ENCODE measurements at regions not wholly inside any gene's neighbourhood (a gene's known extent, or its start where the extent isn't known, plus 50 kb on each side); places are given as distances from the start of the nearest gene placed in this dataset.

DNA sequence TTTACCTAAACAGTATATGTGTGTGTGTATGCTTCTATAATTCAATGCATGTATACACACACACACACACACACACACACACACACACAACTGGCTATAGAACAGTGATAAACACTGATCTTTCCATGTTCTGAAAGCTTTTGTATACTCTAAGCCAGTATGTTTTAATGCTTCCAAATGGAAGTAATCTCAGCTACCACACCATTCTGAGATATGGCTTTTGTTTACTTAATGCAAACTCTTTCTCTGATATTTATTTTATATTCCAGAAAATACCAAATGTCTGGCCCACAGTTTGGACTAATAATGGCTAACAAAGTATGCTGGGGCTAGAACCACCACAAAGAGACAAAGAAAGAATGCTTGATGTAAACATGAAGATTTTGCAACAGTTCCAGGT lies 199.4 kb upstream of the ARHGEF26 start:
- Histone ChIP-seq H3K27me3 (replicated peaks; ENCODE audit: insufficient read depth, low read depth, low read length, poor library complexity) (no peaks in the 10 kb centered on the region), H3K36me3 (ENCODE audit: insufficient read depth, low read length, poor library complexity, severe bottlenecking) (no peaks in the 10 kb centered on the region), H3K4me1 (ENCODE audit: insufficient read depth, low read length, poor library complexity, severe bottlenecking) (no peaks in the 10 kb centered on the region), H3K4me3 (ENCODE audit: low read depth, low read length, poor library complexity, severe bottlenecking) (no peak overlapping the region), H3K27ac (ENCODE audit: low read depth, low read length, poor library complexity, severe bottlenecking) (no peak overlapping the region), H3K9me3 (ENCODE audit: low read depth, low read length, poor library complexity, severe bottlenecking) (no peaks in the 10 kb centered on the region)
- no peak for DNase-seq (ENCODE audit: low spot score)
- ChIA-PET POLR2A (ENCODE audit: low non-redundant PET) (no interaction called here), CTCF (no interaction called here)
- intact Hi-C loops (cut with micrococcal nuclease; ENCODE audit: unreplicated experiment): loop anchor here (10.0 kb wide), 2 partner anchors 137 to 227 kb away; no protein-coding TSS in a partner anchor
- TF ChIP-seq EZH2 (IDR thresholded peaks at IDR 0.05; ENCODE audit: borderline replicate concordance, low read depth, low read length, poor library complexity, severe bottlenecking): no peak
- TF ChIP-seq, protein P1, sequence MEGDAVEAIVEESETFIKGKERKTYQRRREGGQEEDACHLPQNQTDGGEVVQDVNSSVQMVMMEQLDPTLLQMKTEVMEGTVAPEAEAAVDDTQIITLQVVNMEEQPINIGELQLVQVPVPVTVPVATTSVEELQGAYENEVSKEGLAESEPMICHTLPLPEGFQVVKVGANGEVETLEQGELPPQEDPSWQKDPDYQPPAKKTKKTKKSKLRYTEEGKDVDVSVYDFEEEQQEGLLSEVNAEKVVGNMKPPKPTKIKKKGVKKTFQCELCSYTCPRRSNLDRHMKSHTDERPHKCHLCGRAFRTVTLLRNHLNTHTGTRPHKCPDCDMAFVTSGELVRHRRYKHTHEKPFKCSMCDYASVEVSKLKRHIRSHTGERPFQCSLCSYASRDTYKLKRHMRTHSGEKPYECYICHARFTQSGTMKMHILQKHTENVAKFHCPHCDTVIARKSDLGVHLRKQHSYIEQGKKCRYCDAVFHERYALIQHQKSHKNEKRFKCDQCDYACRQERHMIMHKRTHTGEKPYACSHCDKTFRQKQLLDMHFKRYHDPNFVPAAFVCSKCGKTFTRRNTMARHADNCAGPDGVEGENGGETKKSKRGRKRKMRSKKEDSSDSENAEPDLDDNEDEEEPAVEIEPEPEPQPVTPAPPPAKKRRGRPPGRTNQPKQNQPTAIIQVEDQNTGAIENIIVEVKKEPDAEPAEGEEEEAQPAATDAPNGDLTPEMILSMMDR (conservative IDR thresholded peaks at IDR 0.05; ENCODE audit: low read depth, low read length): no peak
- BruUV-seq (replicated peaks): no TSS peak

DNA sequence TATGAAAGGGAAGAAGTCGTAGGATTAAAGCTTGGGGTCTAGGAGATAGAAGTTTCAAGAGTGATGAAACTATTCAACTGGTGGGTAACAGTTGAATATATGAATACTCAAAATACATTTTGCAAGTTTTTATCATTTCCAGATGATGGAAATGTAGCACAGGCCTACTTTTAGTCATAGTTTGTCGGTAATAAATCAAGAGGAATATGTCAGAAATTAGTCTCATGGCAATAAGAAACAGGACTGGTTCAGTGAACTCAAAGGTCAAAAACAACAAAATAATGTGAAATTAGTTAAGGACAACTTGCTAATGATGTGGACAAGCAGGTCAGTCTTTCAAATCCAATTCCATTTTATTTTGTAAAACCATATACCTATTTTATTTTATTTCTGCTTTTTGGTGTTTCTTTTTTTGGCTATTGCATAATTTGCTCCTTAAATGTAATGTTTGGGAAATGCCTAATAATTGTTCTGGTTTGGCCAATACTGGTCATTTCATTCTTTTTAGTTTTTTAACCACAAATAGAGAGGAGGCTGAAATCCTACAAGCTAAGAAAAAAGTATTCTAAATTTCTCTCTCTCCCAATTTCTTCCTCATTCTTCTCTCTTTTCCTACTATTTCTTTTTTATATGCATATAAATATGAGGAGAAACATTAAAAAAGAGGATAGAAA lies 195.2 kb upstream of the ARHGEF26 start:
- no peak for DNase-seq (ENCODE audit: low spot score)
- no peaks in the 10 kb centered on the region for H3K27me3 ChIP-seq (replicated peaks; ENCODE audit: insufficient read depth, low read depth, low read length, poor library complexity)
- H3K4me1 ChIP-seq (ENCODE audit: insufficient read depth, low read length, poor library complexity, severe bottlenecking): no peaks in the 10 kb centered on the region
- intact Hi-C loops (cut with micrococcal nuclease; ENCODE audit: unreplicated experiment): loop anchor here (2.0 to 10.0 kb wide), 5 partner anchors 141 to 899 kb away; partner anchors contain the start of gene RAP2B
- H3K36me3 ChIP-seq (ENCODE audit: insufficient read depth, low read length, poor library complexity, severe bottlenecking): no peaks in the 10 kb centered on the region
- no TSS peak for BruUV-seq (replicated peaks)
- H3K4me3 ChIP-seq (ENCODE audit: low read depth, low read length, poor library complexity, severe bottlenecking): no peak overlapping the region
- no peaks in the 10 kb centered on the region for H3K9me3 ChIP-seq (ENCODE audit: low read depth, low read length, poor library complexity, severe bottlenecking)
- ChIA-PET POLR2A (ENCODE audit: low non-redundant PET) (no interaction called here), CTCF (no interaction called here)
- TF ChIP-seq, protein P1 (conservative IDR thresholded peaks at IDR 0.05; ENCODE audit: low read depth, low read length): no peak
- H3K27ac ChIP-seq (ENCODE audit: low read depth, low read length, poor library complexity, severe bottlenecking): no peak overlapping the region

DNA sequence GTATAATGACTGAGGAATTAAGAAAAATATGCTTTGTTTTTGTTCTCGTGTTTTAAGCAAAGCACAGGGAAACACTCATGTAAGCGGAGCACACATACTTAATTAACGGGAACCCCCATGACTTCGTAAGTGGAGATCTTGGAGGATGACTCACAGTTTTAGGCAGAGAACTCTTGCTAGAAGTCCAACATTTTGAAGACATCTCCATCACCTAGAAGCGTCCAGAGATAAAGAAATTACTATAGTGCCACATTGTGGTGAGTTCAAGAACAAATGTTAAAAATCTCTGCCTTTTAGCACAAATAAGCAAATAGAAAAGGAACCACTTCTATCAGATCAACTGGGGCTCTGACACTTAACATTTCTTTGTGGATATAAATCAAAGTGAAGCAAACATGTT lies 194.1 kb upstream of the ARHGEF26 start:
- DNase-seq (ENCODE audit: low spot score): peak; percentile 86
- no peak overlapping the region for H3K4me3 ChIP-seq (ENCODE audit: low read depth, low read length, poor library complexity, severe bottlenecking)
- POLR2A ChIA-PET (ENCODE audit: low non-redundant PET): no interaction called here
- intact Hi-C loops (cut with micrococcal nuclease; ENCODE audit: unreplicated experiment): loop anchor here (2.0 to 10.0 kb wide), 5 partner anchors 142 to 900 kb away; partner anchors contain the start of gene RAP2B
- H3K27ac ChIP-seq (ENCODE audit: low read depth, low read length, poor library complexity, severe bottlenecking): no peak overlapping the region
- no peaks in the 10 kb centered on the region for H3K9me3 ChIP-seq (ENCODE audit: low read depth, low read length, poor library complexity, severe bottlenecking)
- no TSS peak for BruUV-seq (replicated peaks)
- TF ChIP-seq EZH2 (IDR thresholded peaks at IDR 0.05; ENCODE audit: borderline replicate concordance, low read depth, low read length, poor library complexity, severe bottlenecking): no peak
- TF ChIP-seq, protein P1 (conservative IDR thresholded peaks at IDR 0.05; ENCODE audit: low read depth, low read length): peak; percentile 55
- no peaks in the 10 kb centered on the region for H3K4me1 ChIP-seq (ENCODE audit: insufficient read depth, low read length, poor library complexity, severe bottlenecking)
- no peaks in the 10 kb centered on the region for H3K27me3 ChIP-seq (replicated peaks; ENCODE audit: insufficient read depth, low read depth, low read length, poor library complexity)
- H3K36me3 ChIP-seq (ENCODE audit: insufficient read depth, low read length, poor library complexity, severe bottlenecking): no peaks in the 10 kb centered on the region
- CTCF ChIA-PET: no interaction called here
